ENCODE measurements at regions not wholly inside any gene's neighbourhood (a gene's known extent, or its start where the extent isn't known, plus 50 kb on each side); places are given as distances from the start of the nearest gene placed in this dataset.

DNA sequence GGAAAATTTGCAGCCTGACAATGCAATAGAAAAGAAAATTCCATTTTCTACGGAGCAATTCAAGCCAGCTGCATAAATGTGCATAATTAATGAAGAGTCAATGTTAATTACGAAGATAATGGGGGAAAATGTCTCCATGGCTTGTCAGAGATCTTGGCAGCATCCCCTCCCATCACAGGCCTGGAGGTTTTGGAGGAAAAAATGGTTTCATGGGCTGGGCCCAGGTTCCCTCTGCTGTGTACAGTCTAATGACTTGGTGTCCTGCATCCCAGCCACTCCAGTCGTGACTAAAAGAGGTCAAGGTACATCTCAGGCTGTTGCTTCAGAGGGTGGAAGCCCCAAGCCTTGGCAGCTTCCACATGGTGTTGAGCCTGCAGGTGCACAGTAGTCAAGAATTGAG, 779.7 kb downstream of the DCDC2C start:
- Histone ChIP-seq H3K27me3 (ENCODE audit: control insufficient read depth, insufficient read depth, low read length) (no peaks in the 10 kb centered on the region), H3K36me3 (ENCODE audit: control insufficient read depth, insufficient read depth, low read length) (no peaks in the 10 kb centered on the region), H3K4me3 (ENCODE audit: low read depth, low read length) (no peak overlapping the region)
- TF ChIP-seq, protein P1, sequence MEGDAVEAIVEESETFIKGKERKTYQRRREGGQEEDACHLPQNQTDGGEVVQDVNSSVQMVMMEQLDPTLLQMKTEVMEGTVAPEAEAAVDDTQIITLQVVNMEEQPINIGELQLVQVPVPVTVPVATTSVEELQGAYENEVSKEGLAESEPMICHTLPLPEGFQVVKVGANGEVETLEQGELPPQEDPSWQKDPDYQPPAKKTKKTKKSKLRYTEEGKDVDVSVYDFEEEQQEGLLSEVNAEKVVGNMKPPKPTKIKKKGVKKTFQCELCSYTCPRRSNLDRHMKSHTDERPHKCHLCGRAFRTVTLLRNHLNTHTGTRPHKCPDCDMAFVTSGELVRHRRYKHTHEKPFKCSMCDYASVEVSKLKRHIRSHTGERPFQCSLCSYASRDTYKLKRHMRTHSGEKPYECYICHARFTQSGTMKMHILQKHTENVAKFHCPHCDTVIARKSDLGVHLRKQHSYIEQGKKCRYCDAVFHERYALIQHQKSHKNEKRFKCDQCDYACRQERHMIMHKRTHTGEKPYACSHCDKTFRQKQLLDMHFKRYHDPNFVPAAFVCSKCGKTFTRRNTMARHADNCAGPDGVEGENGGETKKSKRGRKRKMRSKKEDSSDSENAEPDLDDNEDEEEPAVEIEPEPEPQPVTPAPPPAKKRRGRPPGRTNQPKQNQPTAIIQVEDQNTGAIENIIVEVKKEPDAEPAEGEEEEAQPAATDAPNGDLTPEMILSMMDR (IDR thresholded peaks at IDR 0.05; ENCODE audit: insufficient read depth, low read depth, low read length): no peak
- DNase-seq (ENCODE audit: low read depth): no peak
- POLR2A ChIA-PET: no interaction called here
- CTCF ChIA-PET: interaction anchor here (0.6 kb wide), 1 partner anchor 65 kb away, joined by 3 read pairs; no protein-coding TSS in a partner anchor

DNA sequence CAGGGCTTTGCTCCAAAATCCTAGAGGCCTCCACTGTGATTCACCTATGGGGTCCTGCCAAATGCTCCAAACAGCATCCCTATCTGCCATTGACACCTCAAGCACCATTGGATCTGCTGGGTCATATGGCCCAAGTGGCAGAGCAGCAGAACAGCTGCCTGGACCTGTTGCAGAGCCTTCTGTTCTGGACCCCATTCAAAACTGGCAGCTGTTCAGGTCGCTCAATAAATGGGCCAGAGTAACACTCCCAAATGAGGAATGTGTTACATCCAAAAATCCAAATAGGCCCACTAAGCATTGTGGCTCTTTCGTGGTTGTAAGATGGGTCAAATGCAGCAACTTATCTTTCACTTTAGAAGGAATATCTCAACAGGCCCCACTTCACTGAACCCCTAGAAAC, 783.6 kb downstream of the DCDC2C start:
- Histone ChIP-seq H3K4me3 (ENCODE audit: low read depth, low read length) (no peak overlapping the region), H3K27me3 (ENCODE audit: control insufficient read depth, insufficient read depth, low read length) (no peaks in the 10 kb centered on the region), H3K36me3 (ENCODE audit: control insufficient read depth, insufficient read depth, low read length) (no peaks in the 10 kb centered on the region)
- TF ChIP-seq, protein P1 (IDR thresholded peaks at IDR 0.05; ENCODE audit: insufficient read depth, low read depth, low read length): no peak
- ChIA-PET POLR2A (no interaction called here), CTCF (no interaction called here)
- DNase-seq (ENCODE audit: low read depth): no peak

DNA sequence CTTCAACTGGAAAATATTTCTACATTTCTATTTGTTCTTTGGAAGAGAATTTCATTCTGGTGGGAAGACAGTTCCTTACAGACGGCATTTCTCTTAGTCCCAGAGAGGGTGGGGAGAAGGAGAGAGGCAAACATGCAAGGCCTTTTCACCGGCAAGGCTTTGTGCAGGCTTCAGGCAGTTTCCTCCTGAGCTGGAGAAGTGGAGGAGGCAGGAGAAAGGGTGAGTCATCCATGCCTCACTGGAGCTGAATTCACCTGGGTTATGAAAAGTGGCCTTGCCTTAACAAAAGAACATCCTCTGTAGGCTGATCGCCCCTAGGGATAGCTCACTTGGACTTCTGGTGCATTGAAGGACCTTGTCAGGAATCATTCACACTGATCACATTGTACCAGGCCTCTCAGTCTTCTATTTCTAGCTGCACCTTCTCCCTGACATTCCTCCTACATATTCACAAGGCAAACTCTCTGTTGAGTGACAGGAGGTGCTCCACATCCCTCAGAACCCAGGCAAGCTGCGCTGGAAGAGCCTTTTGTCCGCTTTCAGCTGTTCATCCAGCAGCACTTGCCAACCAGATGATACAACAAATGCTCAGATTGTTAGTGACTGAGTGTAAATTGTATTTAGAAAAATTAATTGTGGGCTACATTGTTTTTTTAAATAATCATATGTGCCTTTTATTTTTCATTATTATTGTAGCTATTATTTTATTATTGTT, 796.1 kb downstream of the DCDC2C start:
- Histone ChIP-seq H3K36me3 (ENCODE audit: control insufficient read depth, insufficient read depth, low read length) (no peaks in the 10 kb centered on the region), H3K27me3 (ENCODE audit: control insufficient read depth, insufficient read depth, low read length) (no peaks in the 10 kb centered on the region), H3K4me3 (ENCODE audit: low read depth, low read length) (no peak overlapping the region)
- CTCF ChIA-PET: no interaction called here
- POLR2A ChIA-PET: no interaction called here
- TF ChIP-seq, protein P1 (IDR thresholded peaks at IDR 0.05; ENCODE audit: insufficient read depth, low read depth, low read length): no peak
- DNase-seq (ENCODE audit: low read depth): no peak

DNA sequence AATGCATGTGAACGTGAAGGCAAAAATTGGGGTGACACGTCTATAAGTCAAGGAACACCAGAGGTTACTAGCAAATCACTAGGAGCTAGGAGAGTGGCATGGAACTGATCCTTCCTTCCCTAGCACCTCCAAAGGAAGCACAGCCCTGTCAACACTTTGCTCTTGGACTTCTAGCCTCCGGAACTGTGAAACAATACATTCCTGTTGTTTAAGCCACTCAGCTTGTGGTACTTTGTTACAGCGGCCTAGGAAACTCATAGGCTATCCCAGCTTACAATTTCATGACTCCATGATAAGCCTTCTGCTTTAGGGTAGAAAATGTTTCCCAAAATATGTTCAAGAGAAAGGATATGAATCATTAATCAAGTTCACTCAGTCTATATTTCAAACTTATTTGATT, 798.1 kb downstream of the DCDC2C start:
- H3K4me3 ChIP-seq (ENCODE audit: low read depth, low read length): no peak overlapping the region
- ChIA-PET POLR2A (no interaction called here), CTCF (no interaction called here)
- H3K36me3 ChIP-seq (ENCODE audit: control insufficient read depth, insufficient read depth, low read length): no peaks in the 10 kb centered on the region
- H3K27me3 ChIP-seq (ENCODE audit: control insufficient read depth, insufficient read depth, low read length): no peaks in the 10 kb centered on the region
- no peak for DNase-seq (ENCODE audit: low read depth)
- TF ChIP-seq, protein P1 (IDR thresholded peaks at IDR 0.05; ENCODE audit: insufficient read depth, low read depth, low read length): no peak

DNA sequence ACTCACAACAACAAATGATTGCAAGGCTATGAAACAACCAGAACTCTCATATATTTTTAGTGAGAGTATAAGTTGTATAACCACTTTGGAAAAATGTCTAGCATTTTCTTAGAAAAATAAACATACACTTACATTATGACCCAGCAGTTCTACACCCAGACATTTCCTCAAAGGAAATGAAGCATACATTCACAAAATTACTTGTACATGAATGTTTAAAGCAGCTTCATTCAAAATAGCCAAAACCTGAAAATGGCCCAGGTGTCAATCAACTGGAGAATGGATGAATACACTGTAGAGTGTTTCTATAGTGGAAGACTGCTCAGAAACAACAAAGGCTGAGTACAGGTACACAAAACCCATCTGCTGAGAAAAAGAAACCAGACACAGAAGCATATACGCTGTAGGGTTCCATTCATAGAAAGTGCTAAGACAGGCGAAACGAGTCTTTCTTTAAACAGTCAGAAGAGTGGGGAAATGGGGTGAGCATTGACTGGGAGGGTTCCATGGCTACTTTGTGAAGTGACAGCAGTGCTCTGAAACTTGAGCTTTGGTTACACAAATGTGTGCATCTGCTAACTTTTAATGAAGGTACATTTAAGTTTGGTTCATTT, 799.0 kb downstream of the DCDC2C start:
- H3K4me3 ChIP-seq (ENCODE audit: low read depth, low read length): no peak overlapping the region
- ChIA-PET CTCF (no interaction called here), POLR2A (no interaction called here)
- H3K27me3 ChIP-seq (ENCODE audit: control insufficient read depth, insufficient read depth, low read length): no peaks in the 10 kb centered on the region
- no peaks in the 10 kb centered on the region for H3K36me3 ChIP-seq (ENCODE audit: control insufficient read depth, insufficient read depth, low read length)
- DNase-seq (ENCODE audit: low read depth): no peak
- TF ChIP-seq, protein P1 (IDR thresholded peaks at IDR 0.05; ENCODE audit: insufficient read depth, low read depth, low read length): no peak

All from BJ (cell line).